Esophagus muscularis mucosa (tissue), 4 donors: ENCODE measurements at regions not wholly inside any gene's neighbourhood (a gene's known extent, or its start where the extent isn't known, plus 50 kb on each side); places are given as distances from the start of the nearest gene placed in this dataset.

Experiments used
- DNase-seq: peaks from one replicate; pipeline ENCODE4 v3.0.0-alpha.2; 2017; ENCODE audit errors: extremely low spot score
- H3K27ac ChIP-seq, 4 donors: fragments of 200-600 bp; sonication (generic); replicated peaks in 1 of 4; 1 replicate in 3 of 4; 2 replicates in 1 of 4; pipeline ENCODE4 v1.5.1; 2016 to 2019; ENCODE audit warnings: mild to moderate bottlenecking in 1 of 4
- H3K27me3 ChIP-seq, 4 donors: fragments of 200-600 bp; sonication (generic); one replicate each; pipeline versions ENCODE4 v1.5.1 to v1.6.0; 2016 to 2019
- H3K36me3 ChIP-seq, 4 donors: fragments of 200-600 bp; sonication (generic); one replicate each; pipeline ENCODE4 v1.5.1; 2016 to 2019
- H3K4me1 ChIP-seq, 4 donors: fragments of 200-600 bp; sonication (generic); one replicate each; pipeline ENCODE4 v1.5.1; 2016 to 2019
- H3K4me3 ChIP-seq, 4 donors: fragments of 200-600 bp; sonication (generic); 1 replicate in 2 of 4; 2 replicates in 2 of 4; pipeline ENCODE4 v1.5.1; 2016 to 2019; ENCODE audit warnings: mild to moderate bottlenecking in 4 of 4, moderate library complexity in 1 of 4
- H3K9me3 ChIP-seq, 4 donors: fragments of 200-600 bp; sonication (generic); 1 replicate in 3 of 4; 2 replicates in 1 of 4; pipeline ENCODE4 v1.5.1; 2016 to 2019
- CTCF ChIP-seq, 3 experiments: fragments of 200-600 bp in 2 of 3; fragments of 450-650 bp in 1 of 3; sonication (generic) in 2 of 3; IDR thresholded peaks; one replicate each; pipeline ENCODE4 v1.5.1; 2017 to 2019; ENCODE audit warnings: antibody characterized with exemption in 3 of 3, mild to moderate bottlenecking in 2 of 3, moderate library complexity in 1 of 3
- EP300 ChIP-seq: sonication (generic); formaldehyde crosslinking; IDR thresholded peaks from one replicate; pipeline ENCODE4 v1.6.1; 2017; ENCODE audit warnings: antibody characterized with exemption
- POLR2A ChIP-seq: fragments of 450-650 bp; IDR thresholded peaks from one replicate; pipeline ENCODE4 v1.6.1; 2017; ENCODE audit warnings: antibody characterized with exemption, moderate library complexity, mild to moderate bottlenecking, low read depth
- POLR2AphosphoS5 ChIP-seq, 2 donors: sonication (generic); formaldehyde crosslinking; IDR thresholded peaks; one replicate each; pipeline ENCODE4 v1.6.1; 2017; ENCODE audit warnings: antibody characterized with exemption in 2 of 2
- WGBS: methylation state at CpG from one replicate; pipeline ENCODE4 v1.1.5; 2018; 5-methylcytosine and 5-hydroxymethylcytosine counted together
- intact Hi-C: fragments of 100-400 bp; cut with DNase I; formaldehyde crosslinking; loops from one replicate; pipeline ENCODE4 v1.15.1; 2023

GRCh38 chr12:98280152-98280551 lies 235.2 kb upstream of the TMPO start:
- intact Hi-C loops, result no loop called here
- no peak for TF ChIP-seq CTCF (IDR thresholded peaks at IDR 0.05)
- TF ChIP-seq POLR2A, result no peak
- TF ChIP-seq EP300, result no peak
- no peak for TF ChIP-seq POLR2AphosphoS5 (IDR thresholded peaks at IDR 0.05)
- 76% methylated on average over 6 of the region's 6 CpGs for WGBS

DNA sequence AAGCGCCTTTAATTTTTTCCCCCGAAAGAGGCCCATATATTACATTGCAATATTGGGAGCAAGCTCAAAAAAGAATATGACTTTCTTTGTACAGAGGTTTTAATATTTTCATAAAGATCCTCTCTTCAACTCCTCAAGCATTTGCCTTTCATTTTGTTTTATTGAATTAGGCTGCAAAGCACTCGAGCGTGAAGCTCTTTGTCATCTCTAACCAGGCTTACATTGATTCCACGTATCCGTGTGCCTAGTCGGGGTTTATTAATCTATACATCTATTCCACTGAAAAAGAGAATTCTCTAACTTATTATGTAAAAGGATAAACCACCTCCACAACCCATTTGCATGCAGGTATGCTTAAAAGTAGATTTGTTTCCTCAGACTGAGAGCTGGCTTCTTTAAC lies 234.8 kb upstream of the TMPO start:
- TF ChIP-seq EP300 (no peak), POLR2A (no peak), CTCF (IDR thresholded peaks at IDR 0.05) (no peak), POLR2AphosphoS5 (IDR thresholded peaks at IDR 0.05) (no peak)
- H3K9me3 ChIP-seq, result no peaks in the 10 kb centered on the region
- no peak overlapping the region for H3K27ac ChIP-seq
- H3K4me1 ChIP-seq, result no peaks in the 10 kb centered on the region
- 91% methylated on average over 7 of the region's 7 CpGs for WGBS
- H3K27me3 ChIP-seq, result no peaks in the 10 kb centered on the region
- DNase-seq, result no peak
- no peak overlapping the region for H3K4me3 ChIP-seq
- H3K36me3 ChIP-seq, result no peaks in the 10 kb centered on the region
- intact Hi-C loops, result no loop called here

More at GRCh38 chr12:98280152-98280551, 235.2 kb upstream of the TMPO start:
- H3K27ac ChIP-seq, result no peak overlapping the region
- no peaks in the 10 kb centered on the region for H3K9me3 ChIP-seq
- no peak for DNase-seq
- no peaks in the 10 kb centered on the region for H3K4me1 ChIP-seq
- H3K36me3 ChIP-seq, result no peaks in the 10 kb centered on the region
- no peak overlapping the region for H3K4me3 ChIP-seq
- no peaks in the 10 kb centered on the region for H3K27me3 ChIP-seq

DNA sequence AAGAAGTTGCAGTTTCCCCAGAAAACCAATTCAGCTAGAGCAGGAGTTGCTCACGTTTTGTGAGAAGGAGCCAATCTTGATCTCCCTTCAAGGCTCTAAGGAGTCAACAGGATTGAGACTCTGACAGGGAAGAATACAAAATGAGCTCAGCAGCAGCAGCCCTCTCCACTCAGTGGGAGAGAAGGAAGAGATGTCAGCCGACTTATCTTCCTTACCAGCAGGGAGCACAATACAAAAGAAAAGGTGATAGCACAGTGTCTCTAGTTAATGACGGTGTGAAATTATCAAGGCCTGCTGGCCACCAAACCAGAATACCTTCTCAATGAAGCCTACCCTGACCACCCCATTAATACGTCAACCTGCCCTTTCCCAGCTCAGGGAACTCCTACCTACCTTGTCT lies 223.6 kb upstream of the TMPO start:
- Histone ChIP-seq H3K9me3 (peaks cover 0 to 8% (median under 1%) of the 10 kb centered on the region in 4 donors), H3K27me3 (no peaks in the 10 kb centered on the region), H3K4me1 (no peaks in the 10 kb centered on the region), H3K36me3 (no peaks in the 10 kb centered on the region), H3K27ac (no peak overlapping the region), H3K4me3 (no peak overlapping the region)
- TF ChIP-seq CTCF (IDR thresholded peaks at IDR 0.05) (no peak), POLR2AphosphoS5 (IDR thresholded peaks at IDR 0.05) (no peak), EP300 (no peak), POLR2A (no peak)
- intact Hi-C loops, result no loop called here
- WGBS, result 35% methylated on average over 4 of the region's 4 CpGs
- no peak for DNase-seq

GRCh38 chr12:98294051-98294805 lies 221.2 kb upstream of the TMPO start:
- Histone ChIP-seq H3K4me3 (no peak overlapping the region), H3K36me3 (no peaks in the 10 kb centered on the region), H3K27me3 (no peaks in the 10 kb centered on the region), H3K4me1 (no peaks in the 10 kb centered on the region), H3K9me3 (no peaks in the 10 kb centered on the region), H3K27ac (no peak overlapping the region)
- WGBS, result 52% methylated on average over 1 of the region's 1 CpG
- DNase-seq, result no peak
- no peak for TF ChIP-seq POLR2AphosphoS5 (IDR thresholded peaks at IDR 0.05)
- TF ChIP-seq CTCF (IDR thresholded peaks at IDR 0.05), result no peak
- no peak for TF ChIP-seq EP300
- TF ChIP-seq POLR2A, result no peak
- intact Hi-C loops, result no loop called here

GRCh38 chr12:98295681-98296080 lies 219.7 kb upstream of the TMPO start:
- intact Hi-C loops, result no loop called here
- no peaks in the 10 kb centered on the region for H3K9me3 ChIP-seq

More at GRCh38 chr12:98295681-98296080, 219.7 kb upstream of the TMPO start:
- Histone ChIP-seq H3K36me3 (no peaks in the 10 kb centered on the region), H3K27ac (no peak overlapping the region), H3K27me3 (no peaks in the 10 kb centered on the region), H3K4me1 (no peaks in the 10 kb centered on the region), H3K4me3 (no peak overlapping the region)
- DNase-seq, result no peak
- TF ChIP-seq EP300 (no peak), POLR2A (no peak), POLR2AphosphoS5 (IDR thresholded peaks at IDR 0.05) (no peak), CTCF (IDR thresholded peaks at IDR 0.05) (no peak)
- 82% methylated on average over 2 of the region's 2 CpGs for WGBS
